ENCODE measurements at regions not wholly inside any gene's neighbourhood (a gene's known extent, or its start where the extent isn't known, plus 50 kb on each side); places are given as distances from the start of the nearest gene placed in this dataset.
"Not testable (repeated sequence)": the region's sequence is repeated elsewhere in the genome, so short reads cannot be mapped to it uniquely, and the experiment has no call there.

- intact Hi-C loops (cut with DNase I; ENCODE audit: low total_unique reads), result no loop called here
- no peak for DNase-seq (ENCODE audit: low spot score in 2 of 2)
- TF ChIP-seq CTCF (IDR thresholded peaks at IDR 0.05) (no peak), POLR2A (IDR thresholded peaks at IDR 0.05) (no peak)
- WGBS, 2 donors, result 96 to 100% methylated on average over 1 of the region's 1 CpG
- no peak overlapping the region for H3K4me3 ChIP-seq (ENCODE audit: low read depth, poor library complexity, severe bottlenecking)
Measured at GRCh38 chr11:112532506-112532905, 271.8 kb upstream of the PLET1 start.

GRCh38 chr11:112533682-112534081 lies 273.0 kb upstream of the PLET1 start:
- H3K4me3 ChIP-seq (ENCODE audit: low read depth, poor library complexity, severe bottlenecking), result no peak overlapping the region
- TF ChIP-seq CTCF (IDR thresholded peaks at IDR 0.05) (no peak), POLR2A (IDR thresholded peaks at IDR 0.05) (no peak)
- intact Hi-C loops (cut with DNase I; ENCODE audit: low total_unique reads), result no loop called here
- no peak for DNase-seq (ENCODE audit: low spot score in 2 of 2)

- 80 to 88% methylated on average over 2 of the region's 2 CpGs for WGBS, 2 donors
- intact Hi-C loops (cut with DNase I; ENCODE audit: low total_unique reads), result no loop called here
Measured at GRCh38 chr11:112534208-112534607, 273.5 kb upstream of the PLET1 start.

GRCh38 chr11:112537026-112537425 lies 276.4 kb upstream of the PLET1 start:
- TF ChIP-seq POLR2A (IDR thresholded peaks at IDR 0.05) (no peak), CTCF (IDR thresholded peaks at IDR 0.05) (no peak)
- H3K4me3 ChIP-seq (ENCODE audit: low read depth, poor library complexity, severe bottlenecking), result no peak overlapping the region
- 73 to 80% methylated on average over 1 of the region's 1 CpG for WGBS, 2 donors
- intact Hi-C loops (cut with DNase I; ENCODE audit: low total_unique reads), result no loop called here
- no peak for DNase-seq (ENCODE audit: low spot score in 2 of 2)

More at GRCh38 chr11:112534208-112534607, 273.5 kb upstream of the PLET1 start:
- no peak for DNase-seq (ENCODE audit: low spot score in 2 of 2)
- no peak overlapping the region for H3K4me3 ChIP-seq (ENCODE audit: low read depth, poor library complexity, severe bottlenecking)
- TF ChIP-seq CTCF (IDR thresholded peaks at IDR 0.05) (no peak), POLR2A (IDR thresholded peaks at IDR 0.05) (no peak)

- TF ChIP-seq POLR2A (IDR thresholded peaks at IDR 0.05), result no peak
- no peak for TF ChIP-seq CTCF (IDR thresholded peaks at IDR 0.05)
- no peak overlapping the region for H3K4me3 ChIP-seq (ENCODE audit: low read depth, poor library complexity, severe bottlenecking)
- DNase-seq (ENCODE audit: low spot score in 2 of 2), result no peak
- intact Hi-C loops (cut with DNase I; ENCODE audit: low total_unique reads), result no loop called here
Measured at GRCh38 chr11:112537846-112538330, 277.2 kb upstream of the PLET1 start.

GRCh38 chr11:112538534-112539280 lies 278.0 kb upstream of the PLET1 start:
- 54 to 62% methylated on average over 7 of the region's 7 CpGs for WGBS, 2 donors
- no peak for TF ChIP-seq POLR2A (IDR thresholded peaks at IDR 0.05)
- TF ChIP-seq CTCF (IDR thresholded peaks at IDR 0.05), result no peak
- no peak overlapping the region for H3K4me3 ChIP-seq (ENCODE audit: low read depth, poor library complexity, severe bottlenecking)
- no peak for DNase-seq (ENCODE audit: low spot score in 2 of 2)
- intact Hi-C loops (cut with DNase I; ENCODE audit: low total_unique reads), result no loop called here

- H3K4me3 ChIP-seq (ENCODE audit: low read depth, poor library complexity, severe bottlenecking); intact Hi-C loops (cut with DNase I; ENCODE audit: low total_unique reads); DNase-seq (ENCODE audit: low spot score in 2 of 2): not testable (repeated sequence)
- WGBS, 2 donors, result 48 to 64% methylated on average over 1 of the region's 1 CpG
Measured at GRCh38 chr11:112539281-112539555, 278.6 kb upstream of the PLET1 start.
